Brain pericyte (primary cell): ENCODE measurements at regions not wholly inside any gene's neighbourhood (a gene's known extent, or its start where the extent isn't known, plus 50 kb on each side); places are given as distances from the start of the nearest gene placed in this dataset.

Source experiments
- DNase-seq: peaks from one replicate; pipeline ENCODE4 v3.0.0-alpha.2; 2012; ENCODE audit warnings: low read depth, low spot score

DNA sequence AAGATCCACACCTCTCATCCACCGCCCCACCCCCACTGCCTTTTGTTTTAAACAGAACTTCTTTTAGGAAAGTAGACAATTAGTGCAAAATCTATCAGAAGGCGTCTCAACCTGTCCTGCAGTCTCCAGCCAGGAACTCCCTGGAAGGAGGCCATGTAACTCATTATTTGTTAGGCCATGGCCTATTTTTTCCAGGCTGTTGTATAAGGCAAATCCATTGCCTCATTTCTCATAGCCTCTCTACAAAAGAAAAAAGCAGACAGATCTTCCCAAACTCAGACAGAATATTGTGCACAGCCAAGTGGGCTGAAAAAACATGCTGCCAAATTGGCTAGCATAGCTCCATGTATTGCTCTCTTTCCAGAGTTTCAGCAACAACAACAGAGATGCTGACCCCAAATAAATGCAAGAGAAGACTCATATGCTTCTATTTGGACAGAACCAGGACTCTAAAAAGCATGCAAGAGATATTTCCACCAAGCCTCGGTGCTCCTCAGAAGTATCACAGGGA, 770.7 kb upstream of the CXADR start:
- DNase-seq, result no peak

- no peak for DNase-seq
Observed at GRCh38 chr21:16742741-16743140, 770.1 kb upstream of the CXADR start.

DNA sequence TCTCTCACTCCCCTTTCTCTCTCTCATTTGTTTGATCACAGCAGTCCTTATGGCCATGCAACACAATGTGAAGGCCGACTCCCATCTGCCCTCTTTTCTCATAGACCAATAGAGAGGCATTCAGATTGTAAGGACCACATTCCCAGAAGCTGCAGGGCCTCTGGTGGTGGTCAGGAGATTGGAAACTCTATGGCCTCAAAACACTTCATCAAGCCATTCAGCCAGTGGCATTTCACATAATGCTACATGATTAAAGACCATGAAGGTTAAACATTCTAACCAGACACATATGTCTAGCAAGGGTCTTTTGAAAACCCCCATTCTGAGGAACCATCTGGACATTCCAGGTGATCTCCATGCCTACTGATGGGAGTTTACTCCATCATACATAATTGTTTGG, 769.5 kb upstream of the CXADR start:
- no peak for DNase-seq

- DNase-seq, result no peak
Observed at GRCh38 chr21:16750926-16751325, 761.9 kb upstream of the CXADR start.

- no peak for DNase-seq
Observed at GRCh38 chr21:16751695-16752474, 761.0 kb upstream of the CXADR start.

DNA sequence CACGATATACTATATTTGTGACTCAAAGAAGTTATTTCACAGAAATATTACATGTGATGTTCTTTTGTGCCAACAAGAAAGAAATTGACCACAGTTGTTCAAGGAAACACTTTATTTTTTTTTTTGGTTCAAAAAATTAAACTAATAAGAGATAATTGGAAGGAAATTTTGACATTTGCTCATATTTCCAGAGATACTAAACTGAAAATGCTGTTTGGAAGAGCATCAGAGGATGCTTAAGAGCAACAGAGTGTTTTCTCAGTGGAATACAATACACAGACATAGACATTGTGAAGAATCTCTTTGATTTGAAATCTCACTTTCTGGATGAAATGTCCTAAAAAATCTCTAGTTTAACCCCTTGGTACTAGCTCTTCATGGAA, 760.4 kb upstream of the CXADR start:
- DNase-seq, result no peak

DNA sequence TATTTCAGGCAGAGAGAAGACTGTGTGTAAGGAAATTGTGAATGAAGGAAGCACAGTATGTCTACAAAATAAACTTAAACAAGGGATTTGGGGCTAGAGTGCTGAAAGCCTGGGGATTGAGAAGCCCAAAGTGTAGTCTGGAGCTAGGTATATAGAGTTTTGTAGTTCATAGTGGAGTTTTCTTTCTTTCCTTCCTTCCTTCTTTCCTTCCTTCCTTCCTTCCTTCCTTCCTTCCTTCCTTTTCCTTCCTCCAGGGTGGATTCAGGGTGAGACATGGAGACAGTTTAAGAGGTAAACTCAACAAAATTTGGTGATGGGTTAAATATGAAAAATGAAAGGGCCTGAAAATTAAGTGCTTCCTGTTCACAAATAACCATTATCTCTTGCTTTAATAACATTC, 757.8 kb upstream of the CXADR start:
- no peak for DNase-seq

- no peak for DNase-seq
Observed at GRCh38 chr21:16767201-16767600, 745.6 kb upstream of the CXADR start.

DNA sequence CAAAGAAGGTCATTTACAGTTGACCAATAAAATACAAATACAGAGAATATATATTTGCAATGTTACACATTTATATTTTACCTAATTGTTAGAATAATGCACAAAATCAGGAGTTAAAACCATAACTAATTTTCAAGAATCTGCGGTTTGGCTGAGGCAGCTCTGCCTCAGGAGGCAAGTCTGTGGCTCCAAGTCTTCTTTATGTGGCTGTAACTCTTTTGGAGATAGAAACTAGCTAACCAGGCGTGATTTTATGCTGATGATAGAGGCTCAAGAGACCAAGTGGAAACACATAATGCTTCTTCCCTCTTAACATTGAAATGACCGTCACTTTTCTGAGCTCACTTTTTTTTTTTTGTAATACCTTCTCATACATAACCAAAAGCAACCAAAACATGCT, 744.7 kb upstream of the CXADR start:
- DNase-seq, result no peak

DNA sequence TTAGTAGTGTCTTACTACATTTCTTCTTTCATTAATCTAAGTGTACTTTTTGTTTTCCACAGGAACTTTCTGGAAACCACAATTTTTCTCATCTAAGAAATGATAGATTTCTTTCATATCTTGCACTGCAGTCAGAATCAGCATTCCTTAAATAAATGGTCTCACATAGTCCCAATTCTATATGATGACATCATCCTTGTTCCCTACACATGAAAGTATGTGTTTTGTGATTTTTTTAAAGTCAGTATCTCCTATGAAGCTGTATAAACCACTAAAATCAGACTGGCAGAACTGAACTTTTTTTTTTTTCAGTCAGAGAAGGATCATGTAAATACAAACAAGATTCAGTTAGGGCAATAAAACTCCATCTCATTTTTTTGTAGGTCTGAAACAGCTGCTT, 742.6 kb upstream of the CXADR start:
- no peak for DNase-seq

GRCh38 chr21:16773206-16773605, 739.6 kb upstream of the CXADR start:
- DNase-seq, result no peak

DNA sequence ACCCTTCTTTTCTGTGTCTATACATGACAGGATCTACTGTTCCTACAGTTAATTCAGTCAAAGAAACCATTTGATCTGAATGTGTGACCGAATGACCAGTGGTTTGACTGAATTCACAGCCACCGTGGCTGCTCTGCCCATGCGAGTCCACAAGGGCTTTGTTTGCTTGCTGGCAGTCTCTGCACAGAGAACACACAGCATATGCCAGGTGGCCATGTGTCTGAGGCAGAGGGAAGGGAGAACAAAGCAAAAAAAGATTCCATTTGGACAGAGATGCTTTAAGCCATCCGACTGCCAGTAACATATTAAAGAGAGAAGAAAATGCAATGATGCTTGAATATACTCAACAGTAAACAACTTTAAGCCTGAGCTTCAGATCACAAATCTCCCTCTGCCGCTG, 737.8 kb upstream of the CXADR start:
- no peak for DNase-seq

GRCh38 chr21:16777041-16777720, 735.7 kb upstream of the CXADR start:
- DNase-seq, result no peak

GRCh38 chr21:16788584-16788983, 724.3 kb upstream of the CXADR start:
- no peak for DNase-seq

- DNase-seq, result no peak
Observed at GRCh38 chr21:16789636-16790035, 723.2 kb upstream of the CXADR start.

DNA sequence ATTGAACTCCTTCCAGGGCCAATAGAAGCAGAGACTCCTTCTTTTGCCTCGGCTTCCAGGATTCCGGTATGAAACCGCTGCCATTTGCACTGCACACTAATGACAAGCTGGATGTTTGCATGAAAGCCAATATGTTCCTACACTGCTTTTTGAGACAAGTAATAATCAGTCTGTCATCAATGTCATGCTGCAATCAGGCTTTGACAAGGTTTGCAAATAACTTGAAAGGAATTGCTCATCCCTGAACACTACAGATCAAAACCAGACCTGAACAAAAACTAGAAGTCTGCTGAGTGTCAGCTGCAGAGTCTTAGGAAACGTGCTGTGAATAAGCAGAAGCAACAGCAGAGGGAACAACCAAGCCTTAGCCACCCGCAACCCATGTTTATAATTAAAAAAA, 720.7 kb upstream of the CXADR start:
- DNase-seq, result no peak

GRCh38 chr21:16794950-16795349, 717.9 kb upstream of the CXADR start:
- peak; percentile 85 for DNase-seq

DNA sequence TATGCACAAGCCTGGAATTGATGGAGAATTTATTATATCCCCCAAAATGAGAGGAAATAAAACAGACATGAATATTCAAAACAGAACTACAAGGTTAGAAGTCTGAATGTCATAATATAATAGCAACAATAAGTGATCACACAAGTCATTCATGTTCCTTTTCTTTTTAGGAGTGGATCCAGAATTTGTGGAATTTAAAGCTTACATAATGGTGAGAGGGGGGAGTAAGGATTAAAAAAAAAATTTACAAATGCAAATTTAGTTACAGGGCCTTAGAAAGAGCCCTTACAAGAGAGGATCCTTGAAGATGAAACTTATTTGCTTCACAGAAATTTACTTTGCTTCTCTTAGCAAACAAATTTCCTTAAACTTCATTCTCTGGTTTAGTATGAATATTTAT, 716.1 kb upstream of the CXADR start:
- DNase-seq, result no peak

- no peak for DNase-seq
Observed at GRCh38 chr21:16797540-16797939, 715.3 kb upstream of the CXADR start.

DNA sequence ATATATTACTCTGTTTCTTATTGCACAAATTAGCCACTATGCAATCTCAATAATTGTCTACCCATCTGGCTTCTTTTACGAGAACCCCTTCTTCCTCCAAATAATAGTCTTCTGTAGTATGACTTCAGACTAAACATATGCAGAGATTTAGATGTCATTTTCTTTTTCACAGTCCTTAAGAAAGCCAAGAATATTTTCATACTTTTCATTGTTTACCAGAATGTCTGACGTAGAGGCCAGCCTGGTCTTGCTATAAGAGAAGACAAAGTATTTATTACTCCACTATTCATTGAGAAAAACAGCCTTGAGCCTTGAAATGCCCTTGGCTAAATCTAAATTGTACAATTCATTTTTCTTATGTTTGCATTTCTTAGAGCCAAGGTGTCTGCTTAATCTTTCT, 714.9 kb upstream of the CXADR start:
- no peak for DNase-seq

GRCh38 chr21:16800536-16801275, 712.1 kb upstream of the CXADR start:
- no peak for DNase-seq

DNA sequence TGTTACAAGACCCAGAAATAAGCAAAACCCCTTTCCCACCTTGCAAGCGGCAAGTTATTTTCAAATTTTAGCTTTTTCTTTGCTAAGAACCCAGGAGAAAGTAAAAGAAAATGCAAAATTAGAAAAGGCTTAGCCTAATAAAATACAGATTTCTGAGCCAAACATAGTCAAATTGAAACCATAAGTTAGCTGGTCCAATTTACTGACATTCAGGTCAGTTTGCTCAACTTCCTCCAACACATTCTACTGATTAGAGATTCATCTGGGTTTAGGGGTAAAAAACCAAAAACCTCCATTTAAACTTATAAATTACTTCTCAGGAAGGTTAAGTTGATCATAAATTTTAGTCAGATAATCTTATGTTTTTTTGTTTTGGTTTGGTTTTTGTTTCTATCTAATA, 701.8 kb upstream of the CXADR start:
- DNase-seq, result no peak

DNA sequence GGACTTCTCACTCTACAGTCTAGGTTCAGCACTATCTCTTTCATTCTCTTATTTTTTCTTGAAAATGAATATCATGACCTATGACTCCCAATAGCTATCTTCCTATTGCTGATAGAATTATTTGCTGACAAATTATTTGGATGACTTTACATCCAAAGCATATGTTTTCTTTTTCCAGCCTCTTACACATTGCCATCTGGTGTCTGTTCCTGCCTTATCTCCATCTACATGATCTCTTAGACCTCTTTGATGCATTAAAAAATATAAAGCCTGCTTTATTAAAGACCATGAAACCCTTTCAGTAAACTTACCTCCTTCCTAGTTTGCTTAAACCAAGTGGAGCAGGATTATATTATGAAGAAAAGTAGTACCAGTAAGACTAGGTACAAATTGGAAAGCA, 700.9 kb upstream of the CXADR start:
- DNase-seq, result no peak
